ENCODE measurements at regions not wholly inside any gene's neighbourhood (a gene's known extent, or its start where the extent isn't known, plus 50 kb on each side); places are given as distances from the start of the nearest gene placed in this dataset.
"Not testable (repeated sequence)": the region's sequence is repeated elsewhere in the genome, so short reads cannot be mapped to it uniquely, and the experiment has no call there.

DNA sequence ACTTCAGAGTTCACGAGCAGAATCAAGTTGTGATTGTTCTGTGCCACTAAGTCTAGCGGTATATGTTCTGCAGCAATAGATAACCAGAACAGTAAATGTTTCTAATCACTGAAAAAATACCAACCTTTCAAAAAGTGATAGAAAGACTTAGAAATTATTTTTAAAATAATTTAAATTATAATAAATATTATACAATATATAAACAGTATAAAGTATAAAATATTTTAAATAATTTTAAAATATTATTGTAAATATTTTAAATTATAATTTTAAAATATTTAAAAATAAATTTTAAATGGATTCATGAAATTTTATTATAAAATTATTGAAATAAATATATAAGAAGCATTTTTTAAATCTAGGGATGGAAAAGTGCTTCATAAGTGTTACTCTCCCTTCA is 126.3 kb upstream of the ID2 start:
- DNase-seq, result no peak

- DNase-seq, result no peak
Measured at GRCh38 chr2:8558096-8558495, 123.8 kb upstream of the ID2 start.

GRCh38 chr2:8558956-8559355 is 122.9 kb upstream of the ID2 start:
- DNase-seq, result no peak

DNA sequence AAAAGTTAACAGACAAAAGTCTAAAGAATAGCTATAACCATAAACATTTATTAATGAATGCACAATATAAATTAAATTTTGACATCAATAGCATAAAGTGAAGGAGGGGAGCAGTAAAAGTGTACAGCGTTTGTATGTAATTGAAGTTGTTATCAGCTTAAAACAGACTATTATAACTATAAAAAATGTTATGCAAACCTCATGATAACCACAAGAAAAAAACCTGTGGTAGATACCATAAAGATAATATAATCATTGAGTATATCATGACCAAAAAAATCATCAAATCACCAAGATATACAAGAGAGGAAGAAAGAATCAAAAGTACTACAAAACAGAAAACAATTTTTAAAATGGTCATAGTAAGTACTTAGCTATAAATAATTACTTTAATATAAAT is 122.1 kb upstream of the ID2 start:
- DNase-seq, result no peak

DNA sequence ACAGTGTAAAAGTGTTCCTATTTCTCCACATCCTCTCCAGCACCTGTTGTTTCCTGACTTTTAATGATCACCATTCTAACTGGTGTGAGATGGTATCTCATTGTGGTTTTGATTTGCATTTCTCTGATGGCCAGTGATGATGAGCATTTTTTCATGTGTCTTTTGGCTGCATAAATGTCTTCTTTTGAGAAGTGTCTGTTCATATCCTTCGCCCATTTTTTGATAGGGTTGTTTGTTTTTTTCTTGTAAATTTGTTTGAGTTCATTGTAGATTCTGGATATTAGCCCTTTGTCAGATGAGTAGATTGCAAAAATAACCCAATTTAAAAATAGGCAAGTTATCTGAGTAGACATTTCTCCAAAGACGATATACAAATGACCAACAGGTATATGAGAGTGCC is 120.2 kb upstream of the ID2 start:
- not testable (repeated sequence) for DNase-seq

DNA sequence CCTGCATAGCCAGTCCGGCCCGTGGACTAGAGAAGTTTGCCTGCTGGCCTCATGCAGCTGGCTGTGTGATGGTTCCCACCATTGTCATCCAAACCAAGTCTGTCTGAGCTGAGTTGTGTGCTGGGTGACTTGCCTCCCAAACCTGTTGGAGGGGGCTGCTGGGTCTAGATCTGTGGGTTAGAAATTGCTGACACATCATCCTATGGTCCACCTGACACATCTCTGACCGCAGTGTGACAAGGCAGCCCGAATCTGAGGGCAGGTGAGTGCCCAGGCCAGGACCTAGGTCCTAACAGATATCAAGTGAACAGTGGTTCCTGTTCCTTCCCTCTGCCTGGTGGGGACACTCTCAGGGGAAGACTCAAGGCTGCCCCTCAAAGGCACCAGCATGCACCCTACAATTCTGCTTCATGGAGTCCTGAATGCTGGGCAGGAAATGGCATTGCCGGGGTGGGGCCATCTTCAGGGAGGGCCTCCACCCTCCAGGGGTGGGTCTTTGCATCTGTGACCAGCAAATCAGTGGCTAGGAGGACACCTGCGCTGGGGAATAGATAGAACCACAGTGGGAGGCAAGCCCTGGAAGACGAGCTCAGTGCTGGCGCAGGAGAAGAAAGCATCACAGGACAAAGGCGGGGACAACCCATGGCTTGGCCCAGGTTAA is 117.9 kb upstream of the ID2 start:
- no peak for DNase-seq

GRCh38 chr2:8564475-8564874 is 117.4 kb upstream of the ID2 start:
- no peak for DNase-seq

DNA sequence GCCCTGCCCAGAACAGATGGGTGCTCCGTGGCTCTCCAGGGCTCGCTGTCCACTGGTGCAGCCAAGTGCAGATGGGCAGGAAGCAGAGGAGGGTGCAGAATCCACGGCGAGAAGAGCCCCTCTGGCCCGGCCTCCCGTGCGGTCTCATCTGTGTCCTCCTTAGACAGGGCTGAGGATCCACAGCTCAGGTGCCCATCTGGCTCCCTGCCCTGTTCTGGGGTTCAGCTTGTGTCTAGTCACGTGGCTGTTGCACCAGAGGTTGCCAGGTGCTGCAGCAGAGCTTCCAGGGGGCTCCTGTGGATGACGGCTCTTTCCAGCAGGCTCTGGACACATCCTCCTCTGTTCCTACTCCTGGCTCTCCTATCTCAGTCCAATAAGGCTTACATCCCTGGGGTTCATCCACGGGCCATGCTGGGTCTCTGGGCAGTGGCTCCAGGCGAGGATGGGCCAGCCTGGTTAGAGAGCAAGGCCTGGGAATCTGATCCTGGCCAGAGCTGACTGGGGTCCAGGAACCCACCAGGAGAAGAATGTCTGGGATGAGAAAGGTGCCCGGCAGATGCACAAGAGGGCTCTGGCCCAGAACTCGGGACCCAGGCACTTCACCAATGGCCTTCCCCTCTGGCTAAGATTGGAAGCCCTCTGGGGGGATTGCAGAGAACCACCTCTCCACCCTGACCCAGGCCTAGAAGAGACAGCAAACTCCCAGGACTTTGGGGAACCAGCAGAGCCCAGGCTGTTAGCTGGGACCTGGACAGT is 116.3 kb upstream of the ID2 start:
- DNase-seq, result no peak

DNA sequence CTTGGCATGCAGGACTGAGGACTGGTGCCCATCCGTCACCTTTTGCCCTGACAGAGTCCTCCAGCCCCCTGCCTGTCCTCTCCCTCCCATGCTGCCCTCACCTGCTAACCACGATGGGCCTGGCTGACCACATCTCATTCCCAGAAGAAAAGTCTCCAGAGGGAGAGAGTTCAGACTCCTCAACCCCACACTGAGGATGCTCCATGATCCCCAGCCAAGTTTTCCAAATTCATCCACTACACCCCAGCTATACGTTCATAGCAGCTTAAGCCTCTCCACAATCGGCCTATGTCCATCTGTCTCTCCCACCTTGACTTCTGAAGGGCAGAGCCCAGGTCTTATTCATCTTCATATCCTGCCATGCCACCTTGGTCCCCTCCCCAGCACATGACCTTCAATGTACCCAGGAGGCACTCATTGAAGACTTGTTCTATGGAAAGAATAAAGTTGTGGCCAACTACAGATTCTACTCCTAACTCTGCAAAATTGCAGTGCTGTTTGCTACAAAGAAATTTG is 115.6 kb upstream of the ID2 start:
- no peak for DNase-seq

DNA sequence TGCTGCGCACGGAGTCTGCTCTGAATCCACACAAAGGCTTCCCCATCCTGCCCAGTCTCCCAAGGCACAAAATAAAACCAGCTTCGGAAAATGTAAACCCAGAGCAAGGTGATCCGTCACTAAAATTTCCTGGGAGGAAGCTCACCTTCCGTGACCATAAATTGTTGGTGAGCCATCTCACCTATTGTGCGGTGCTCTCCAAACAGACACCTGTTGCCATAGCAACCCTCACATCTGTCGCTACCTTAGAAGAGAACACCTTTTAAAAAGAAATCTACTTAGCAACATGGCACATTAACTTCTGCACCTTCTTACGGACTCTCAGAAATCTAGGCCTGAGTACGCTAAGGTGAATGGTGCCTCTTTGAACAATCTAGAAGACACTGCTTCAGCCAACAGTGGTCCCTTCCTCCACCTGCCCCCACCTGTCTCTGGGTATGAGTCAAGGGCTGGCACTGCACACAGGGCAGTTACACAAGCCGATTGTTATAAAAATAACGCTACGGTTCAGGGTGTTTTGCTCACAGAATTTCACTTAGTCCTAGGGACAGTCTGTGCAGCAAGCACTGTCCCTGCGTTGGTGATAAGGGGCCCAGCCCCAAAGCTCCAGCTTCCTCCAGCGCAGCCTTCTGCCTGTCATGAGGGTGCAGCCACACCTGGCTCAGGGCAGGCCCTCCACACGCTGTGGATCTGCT is 114.9 kb upstream of the ID2 start:
- DNase-seq, result no peak

DNA sequence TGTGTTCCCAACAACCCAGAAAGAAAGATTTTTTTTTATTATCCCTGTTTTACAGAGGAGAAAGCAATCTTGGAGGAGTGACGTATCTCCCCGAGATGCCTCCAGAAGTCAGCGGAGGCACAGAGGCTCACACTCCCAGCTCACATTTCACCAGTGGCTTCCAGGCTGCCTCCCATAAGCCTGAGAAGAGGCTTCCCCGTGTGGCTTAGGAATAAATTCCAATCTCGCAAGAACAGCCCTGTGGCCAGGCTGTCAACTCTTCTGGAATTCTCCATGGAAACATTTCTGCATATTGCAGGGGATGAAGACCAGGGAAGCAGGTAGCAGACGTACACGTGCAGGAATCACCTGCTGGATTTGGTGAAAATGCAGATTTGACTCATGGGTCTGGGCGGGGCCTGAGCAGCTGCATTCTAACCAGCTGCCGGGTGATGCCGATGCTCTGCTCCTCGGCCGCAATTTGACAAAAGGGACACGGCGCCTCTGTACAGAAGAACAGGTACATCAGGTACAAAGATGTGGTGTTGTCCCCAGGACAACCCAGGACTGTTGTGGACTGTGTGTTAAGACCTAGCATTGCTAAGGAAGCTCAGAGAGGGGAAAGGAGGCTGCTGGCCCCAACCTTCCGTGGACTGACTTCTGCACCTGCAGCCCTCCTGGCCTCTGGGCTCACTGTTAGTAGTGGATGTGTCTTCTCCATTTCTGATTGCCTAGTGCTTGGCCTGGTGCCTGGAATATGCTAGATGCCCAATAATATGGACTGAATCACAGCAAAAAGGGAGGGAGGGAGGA is 114.2 kb upstream of the ID2 start:
- no peak for DNase-seq

- DNase-seq, result no peak
Measured at GRCh38 chr2:8568543-8569302, 113.1 kb upstream of the ID2 start.

DNA sequence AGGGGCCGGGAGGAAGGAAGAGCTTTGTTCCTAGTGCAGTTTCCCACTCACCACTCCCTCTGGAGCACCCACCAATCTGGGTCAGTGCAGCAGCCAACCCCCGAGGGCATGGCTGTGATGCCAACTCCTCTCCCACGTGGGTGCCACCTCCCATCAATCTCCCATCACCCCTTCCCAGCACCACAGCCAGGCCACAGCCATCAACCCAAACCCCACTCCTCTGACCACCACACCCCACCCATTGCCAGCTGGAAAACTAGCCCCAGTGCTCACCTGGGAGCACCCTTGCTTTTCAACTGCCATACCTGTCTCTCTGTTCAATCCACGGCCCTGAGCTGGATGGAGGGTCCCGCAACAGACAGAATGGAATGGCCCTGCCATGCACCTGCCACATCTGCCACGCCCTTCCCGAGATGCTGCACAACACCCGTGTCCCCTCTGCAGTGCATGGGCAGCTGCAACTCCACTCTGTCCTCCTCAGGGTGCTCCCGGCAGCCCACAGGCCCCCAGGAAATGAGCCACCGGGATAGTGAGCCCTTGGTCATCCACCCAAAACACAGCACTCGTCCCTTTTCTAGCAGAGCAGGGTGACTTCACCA is 112.4 kb upstream of the ID2 start:
- DNase-seq, result no peak

DNA sequence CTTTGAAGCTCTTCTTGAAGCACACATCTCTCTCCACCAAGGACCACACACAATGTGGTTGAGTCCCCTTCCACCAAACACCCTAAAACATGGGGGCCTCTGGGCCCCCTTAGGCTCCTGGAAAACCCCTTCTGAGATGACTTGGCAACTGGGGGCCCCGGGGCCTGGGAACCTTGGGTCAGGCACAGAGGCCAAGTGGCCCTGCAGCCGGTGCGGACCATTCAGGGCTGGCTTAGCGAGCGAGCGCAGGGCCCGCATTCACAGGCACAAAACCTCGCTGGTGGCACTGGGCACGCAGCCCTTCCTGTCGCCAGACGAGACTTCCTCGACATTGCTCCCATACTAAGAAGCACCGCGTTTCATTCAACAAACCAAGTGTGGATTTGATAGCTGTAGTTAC is 111.2 kb upstream of the ID2 start:
- no peak for DNase-seq

DNA sequence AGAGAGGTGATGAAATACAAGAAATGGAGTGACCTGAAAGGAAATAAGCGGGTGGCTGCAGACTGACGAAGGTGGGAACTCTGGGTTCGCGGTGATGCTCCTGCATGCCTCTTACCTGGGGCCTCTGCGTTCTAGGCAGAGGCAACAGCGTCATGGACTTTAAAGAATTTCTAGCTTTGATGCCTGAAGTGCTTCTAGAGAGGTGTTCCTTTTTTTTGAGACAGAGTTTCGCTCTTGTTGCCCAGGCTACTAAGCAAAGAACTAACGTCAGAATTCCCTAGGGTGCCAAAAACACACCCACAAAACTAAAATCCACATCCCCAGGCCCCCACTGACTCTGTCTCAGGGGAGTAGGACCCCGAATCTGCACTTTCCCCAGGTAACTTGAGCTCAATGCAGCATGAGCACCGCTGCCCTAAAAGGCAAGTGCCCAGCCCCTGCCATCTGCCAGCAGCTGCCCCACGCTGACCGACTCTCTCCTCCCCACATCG is 110.5 kb upstream of the ID2 start:
- DNase-seq, result no peak

DNA sequence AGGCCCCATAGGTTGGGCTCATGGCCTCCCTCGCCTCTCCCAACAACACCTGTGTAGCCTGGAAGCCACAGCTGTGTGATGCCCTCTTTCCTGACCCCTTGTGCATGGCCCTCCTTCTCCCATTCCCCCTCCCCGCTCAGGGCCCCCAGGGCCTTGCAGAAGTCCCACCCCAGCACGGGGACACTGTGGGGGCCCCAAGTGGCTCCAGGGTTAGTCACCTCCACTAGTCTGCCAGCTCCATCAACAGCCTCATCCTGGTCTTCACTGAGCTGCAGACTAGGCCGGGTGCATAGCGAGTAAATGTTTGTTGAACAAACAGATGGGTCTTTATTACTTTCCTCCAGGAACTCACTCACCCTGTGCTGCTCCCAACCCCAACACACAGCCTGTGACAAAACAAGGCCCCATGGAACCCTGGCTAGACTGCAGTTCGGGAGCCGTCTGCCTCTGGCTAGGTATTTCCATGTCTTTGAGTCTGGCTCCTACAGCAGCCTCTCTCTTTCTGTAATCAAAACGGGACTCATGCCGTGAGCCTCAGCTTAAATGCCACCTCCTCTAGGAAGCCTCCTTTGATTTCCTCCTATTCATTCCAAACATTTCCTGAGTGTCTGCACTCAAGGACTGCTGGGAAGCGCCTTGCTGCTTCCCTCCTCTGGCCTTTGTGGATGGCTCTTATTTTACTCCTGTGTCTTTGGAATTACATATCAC is 109.9 kb upstream of the ID2 start:
- no peak for DNase-seq

- no peak for DNase-seq
Measured at GRCh38 chr2:8572712-8573233, 109.1 kb upstream of the ID2 start.

DNA sequence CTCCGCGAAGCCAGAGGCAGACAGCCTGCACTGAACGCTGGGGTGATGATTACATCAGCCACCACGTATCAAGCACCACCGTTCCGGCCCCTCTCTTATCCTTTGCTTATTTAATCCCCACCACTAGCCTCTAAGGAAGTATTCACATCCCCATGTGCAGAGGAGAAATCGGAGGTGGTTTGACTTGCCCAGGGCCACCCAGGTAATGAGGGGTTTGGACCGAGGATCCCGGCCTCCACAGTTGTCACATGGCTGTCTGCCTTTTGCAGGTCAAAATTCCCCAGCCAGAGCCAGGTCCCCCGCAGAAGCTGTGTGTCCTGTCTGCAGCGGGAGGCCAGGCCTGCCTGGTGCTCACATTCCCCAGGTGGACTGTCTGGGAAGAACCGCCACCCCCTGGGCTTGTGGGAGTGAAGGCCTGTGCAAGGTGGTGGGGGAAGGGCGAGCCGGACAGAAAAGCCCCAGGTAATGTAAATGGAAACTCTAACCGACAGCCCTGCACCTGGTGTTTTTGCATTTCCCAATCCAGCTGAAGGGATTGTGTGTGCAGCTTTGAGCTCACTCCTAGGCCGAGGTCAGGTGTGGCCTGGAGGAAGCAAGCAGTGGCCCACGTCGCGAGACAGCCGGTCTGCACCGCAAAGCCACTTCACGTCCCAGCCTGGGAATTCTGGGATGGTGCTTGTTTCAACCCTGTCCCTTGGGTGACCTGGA is 108.5 kb upstream of the ID2 start:
- DNase-seq, result no peak

- DNase-seq, result no peak
Measured at GRCh38 chr2:8573942-8574195, 108.0 kb upstream of the ID2 start.

All from CD4-positive, alpha-beta T cell treated with Interleukin-1 beta for 1 hour (primary cell).